Vagina (tissue), 2 donors: ENCODE measurements at regions not wholly inside any gene's neighbourhood (a gene's known extent, or its start where the extent isn't known, plus 50 kb on each side); places are given as distances from the start of the nearest gene placed in this dataset.
"Not testable (repeated sequence)": the region's sequence is repeated elsewhere in the genome, so short reads cannot be mapped to it uniquely, and the experiment has no call there.

Experiments
- DNase-seq, 2 donors: peaks; one replicate each; pipeline ENCODE4 v3.0.0-alpha.2; 2017; ENCODE audit errors: extremely low spot score in 2 of 2
- H3K27ac ChIP-seq: fragments of 200-600 bp; sonication (generic); one replicate; pipeline ENCODE4 v1.5.1; 2019
- H3K27me3 ChIP-seq: fragments of 200-600 bp; sonication (generic); one replicate; pipeline ENCODE4 v1.5.1; 2019
- H3K36me3 ChIP-seq, 2 donors: fragments of 200-600 bp; sonication (generic); one replicate each; pipeline ENCODE4 v1.5.1; 2017 to 2019
- H3K4me1 ChIP-seq: fragments of 200-600 bp; sonication (generic); one replicate; pipeline ENCODE4 v1.5.1; 2019
- H3K4me3 ChIP-seq, 2 donors: fragments of 200-600 bp; sonication (generic); 1 replicate in 1 of 2; 2 replicates in 1 of 2; pipeline ENCODE4 v1.5.1; 2016 to 2019
- H3K9me3 ChIP-seq: fragments of 200-600 bp; sonication (generic); one replicate; pipeline ENCODE4 v1.5.1; 2019
- POLR2A ChIP-seq, 2 donors: fragments of 450-650 bp; IDR thresholded peaks; one replicate each; pipeline ENCODE4 v1.6.1; 2017; ENCODE audit warnings: antibody characterized with exemption in 2 of 2, mild to moderate bottlenecking in 2 of 2, moderate library complexity in 2 of 2
- POLR2AphosphoS5 ChIP-seq, 2 donors: sonication (generic); formaldehyde crosslinking; IDR thresholded peaks; one replicate each; pipeline ENCODE4 v1.9.0; 2017; ENCODE audit warnings: antibody characterized with exemption in 2 of 2, mild to moderate bottlenecking in 2 of 2, low read depth in 1 of 2; ENCODE audit not compliant: insufficient read depth in 1 of 2
- intact Hi-C: fragments of 100-400 bp; cut with DNase I; formaldehyde crosslinking; loops from one replicate; pipeline ENCODE4 v1.15.1; 2023
- TF ChIP-seq, protein P1 (sequence below), 3 experiments: fragments of 450-650 bp in 2 of 3; fragments of 200-600 bp in 1 of 3; sonication (generic) in 1 of 3; IDR thresholded peaks; one replicate each; pipeline ENCODE4 v1.5.1; 2017 to 2019; ENCODE audit warnings: antibody characterized with exemption in 3 of 3, mild to moderate bottlenecking in 2 of 3, moderate library complexity in 2 of 3

DNA sequence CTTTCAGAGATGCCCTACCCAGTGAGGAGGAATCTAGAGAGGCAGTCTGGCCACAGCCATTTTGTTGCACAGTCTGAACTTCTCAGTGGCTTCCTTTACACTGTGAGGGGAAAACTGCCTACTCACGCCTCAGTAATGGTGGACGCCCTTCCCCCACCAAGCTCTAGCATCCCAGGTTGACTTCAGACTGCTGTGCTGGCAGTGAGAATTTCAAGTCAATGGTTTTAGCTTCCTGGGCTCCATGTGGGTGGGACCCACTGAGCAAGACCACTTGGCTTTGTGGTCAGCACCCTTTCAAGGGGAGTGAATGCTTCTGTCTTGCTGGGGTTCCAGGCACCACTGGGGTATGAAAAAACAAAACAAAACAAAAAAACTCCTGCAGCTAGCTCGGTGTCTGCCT lies 663.2 kb upstream of the ZNF385D start:
- Histone ChIP-seq H3K4me3 (no peak overlapping the region), H3K36me3 (no peaks in the 10 kb centered on the region), H3K27ac (no peak overlapping the region), H3K27me3 (no peaks in the 10 kb centered on the region), H3K9me3 (no peaks in the 10 kb centered on the region), H3K4me1 (no peaks in the 10 kb centered on the region)
- TF ChIP-seq, protein P1, sequence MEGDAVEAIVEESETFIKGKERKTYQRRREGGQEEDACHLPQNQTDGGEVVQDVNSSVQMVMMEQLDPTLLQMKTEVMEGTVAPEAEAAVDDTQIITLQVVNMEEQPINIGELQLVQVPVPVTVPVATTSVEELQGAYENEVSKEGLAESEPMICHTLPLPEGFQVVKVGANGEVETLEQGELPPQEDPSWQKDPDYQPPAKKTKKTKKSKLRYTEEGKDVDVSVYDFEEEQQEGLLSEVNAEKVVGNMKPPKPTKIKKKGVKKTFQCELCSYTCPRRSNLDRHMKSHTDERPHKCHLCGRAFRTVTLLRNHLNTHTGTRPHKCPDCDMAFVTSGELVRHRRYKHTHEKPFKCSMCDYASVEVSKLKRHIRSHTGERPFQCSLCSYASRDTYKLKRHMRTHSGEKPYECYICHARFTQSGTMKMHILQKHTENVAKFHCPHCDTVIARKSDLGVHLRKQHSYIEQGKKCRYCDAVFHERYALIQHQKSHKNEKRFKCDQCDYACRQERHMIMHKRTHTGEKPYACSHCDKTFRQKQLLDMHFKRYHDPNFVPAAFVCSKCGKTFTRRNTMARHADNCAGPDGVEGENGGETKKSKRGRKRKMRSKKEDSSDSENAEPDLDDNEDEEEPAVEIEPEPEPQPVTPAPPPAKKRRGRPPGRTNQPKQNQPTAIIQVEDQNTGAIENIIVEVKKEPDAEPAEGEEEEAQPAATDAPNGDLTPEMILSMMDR (IDR thresholded peaks at IDR 0.05), result no peak
- TF ChIP-seq POLR2A (IDR thresholded peaks at IDR 0.05) (no peak), POLR2AphosphoS5 (IDR thresholded peaks at IDR 0.05; ENCODE audit: insufficient read depth in 1 of 2, low read depth in 1 of 2) (no peak)
- no peak for DNase-seq
- intact Hi-C loops, result no loop called here

DNA sequence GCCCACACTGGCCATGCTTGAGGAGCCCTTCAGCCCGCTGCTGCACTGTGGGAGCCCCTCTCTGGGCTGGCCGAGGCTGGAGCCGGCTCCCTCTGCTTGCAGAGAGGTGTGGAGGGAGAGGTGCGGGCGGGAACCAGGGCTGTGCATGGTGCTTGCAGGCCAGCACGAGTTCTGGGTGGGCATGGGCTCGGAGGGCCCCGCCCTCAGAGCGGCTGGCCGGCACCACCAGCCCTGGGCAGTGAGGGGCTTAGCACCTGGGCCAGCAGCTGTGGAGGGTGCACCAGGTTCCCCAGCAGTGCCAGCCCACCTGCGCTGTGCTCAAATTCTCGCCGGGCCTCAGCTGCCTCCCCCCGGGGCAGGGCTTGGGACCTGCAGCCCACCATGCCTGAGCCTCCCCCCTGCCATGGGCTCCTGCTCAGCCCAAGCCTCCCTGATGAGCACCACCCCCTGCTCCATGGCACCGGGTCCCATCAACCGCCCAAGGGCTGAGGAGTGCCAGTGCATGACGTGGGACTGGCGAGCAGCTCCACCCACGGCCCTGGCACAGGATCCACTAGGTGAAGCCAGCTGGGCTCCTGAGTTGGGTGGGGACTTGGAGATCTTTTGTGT lies 665.9 kb upstream of the ZNF385D start:
- H3K27me3 ChIP-seq, H3K36me3 ChIP-seq, H3K4me1 ChIP-seq, DNase-seq, intact Hi-C loops, H3K4me3 ChIP-seq, H3K27ac ChIP-seq, H3K9me3 ChIP-seq: not testable (repeated sequence)

DNA sequence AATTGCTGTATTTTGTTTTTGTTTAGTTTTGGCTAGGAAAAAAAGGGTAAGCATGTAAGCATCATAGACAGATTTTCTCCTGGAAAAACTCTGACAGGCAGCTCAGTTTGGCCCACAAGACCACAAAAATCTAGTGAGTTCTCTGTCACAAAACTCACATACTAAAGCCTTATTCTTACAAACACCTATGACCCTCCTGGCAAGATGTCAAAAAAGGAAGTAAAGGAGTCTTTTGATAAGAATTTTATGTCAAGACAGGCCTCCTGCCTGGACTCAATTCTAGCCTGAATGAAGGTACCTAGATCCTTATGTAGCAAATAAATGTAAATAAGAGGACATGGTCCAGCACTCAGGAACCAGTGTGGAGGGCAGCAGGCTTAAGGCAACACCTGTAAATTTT lies 668.3 kb upstream of the ZNF385D start:
- intact Hi-C loops, result no loop called here
- Histone ChIP-seq H3K4me3 (no peak overlapping the region), H3K9me3 (no peaks in the 10 kb centered on the region), H3K36me3 (no peaks in the 10 kb centered on the region), H3K4me1 (no peaks in the 10 kb centered on the region), H3K27me3 (no peaks in the 10 kb centered on the region), H3K27ac (no peak overlapping the region)
- TF ChIP-seq POLR2AphosphoS5 (IDR thresholded peaks at IDR 0.05; ENCODE audit: insufficient read depth in 1 of 2, low read depth in 1 of 2), result no peak
- TF ChIP-seq, protein P1 (IDR thresholded peaks at IDR 0.05), result no peak
- TF ChIP-seq POLR2A (IDR thresholded peaks at IDR 0.05), result no peak
- no peak for DNase-seq

DNA sequence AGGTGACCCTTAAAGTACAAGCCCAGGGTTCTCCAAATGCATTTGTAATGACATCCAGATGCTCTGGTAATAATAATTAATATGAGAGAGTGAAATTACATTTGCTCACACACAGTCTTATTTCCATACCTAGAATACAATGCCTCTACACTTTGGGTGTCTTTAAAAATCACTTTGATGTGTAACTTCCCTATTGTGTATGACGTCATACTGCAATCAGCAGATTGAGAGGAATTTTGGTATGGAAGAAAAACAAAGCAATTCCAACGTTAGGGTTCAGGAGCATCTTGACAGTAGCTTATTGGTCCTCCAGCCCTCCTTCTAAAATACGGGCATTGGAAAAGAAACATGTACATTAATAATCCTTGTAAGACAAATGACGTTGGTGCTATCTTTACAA lies 670.6 kb upstream of the ZNF385D start:
- Histone ChIP-seq H3K4me1 (no peaks in the 10 kb centered on the region), H3K27me3 (no peaks in the 10 kb centered on the region), H3K4me3 (no peak overlapping the region), H3K36me3 (no peaks in the 10 kb centered on the region), H3K9me3 (no peaks in the 10 kb centered on the region), H3K27ac (no peak overlapping the region)
- intact Hi-C loops, result no loop called here
- TF ChIP-seq, protein P1 (IDR thresholded peaks at IDR 0.05), result no peak
- TF ChIP-seq POLR2A (IDR thresholded peaks at IDR 0.05), result no peak
- TF ChIP-seq POLR2AphosphoS5 (IDR thresholded peaks at IDR 0.05; ENCODE audit: insufficient read depth in 1 of 2, low read depth in 1 of 2), result no peak
- no peak for DNase-seq

DNA sequence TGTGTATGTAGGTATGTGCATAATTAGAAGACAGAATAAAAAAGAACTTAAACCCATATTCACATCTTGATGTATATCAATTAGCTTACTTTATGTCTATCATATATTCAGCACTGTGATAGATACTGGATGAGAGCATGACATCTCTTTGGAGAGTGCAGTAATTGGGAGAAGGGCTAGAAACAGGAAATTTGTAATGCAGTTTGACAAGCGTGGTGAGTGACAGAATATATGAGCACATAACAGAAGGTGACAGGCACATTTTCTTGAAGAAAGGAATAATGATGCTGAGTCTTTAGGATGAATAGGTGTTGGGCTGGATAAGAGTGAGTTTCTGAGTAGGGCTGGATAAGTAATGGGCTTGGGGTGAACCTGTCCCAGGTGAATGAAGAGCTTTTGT lies 680.3 kb upstream of the ZNF385D start:
- no peaks in the 10 kb centered on the region for H3K4me1 ChIP-seq
- no peak for DNase-seq
- H3K36me3 ChIP-seq, result no peaks in the 10 kb centered on the region
- H3K9me3 ChIP-seq, result no peaks in the 10 kb centered on the region
- no peak overlapping the region for H3K4me3 ChIP-seq
- H3K27ac ChIP-seq, result no peak overlapping the region
- intact Hi-C loops, result no loop called here
- no peaks in the 10 kb centered on the region for H3K27me3 ChIP-seq
- TF ChIP-seq POLR2AphosphoS5 (IDR thresholded peaks at IDR 0.05; ENCODE audit: insufficient read depth in 1 of 2, low read depth in 1 of 2) (no peak), POLR2A (IDR thresholded peaks at IDR 0.05) (no peak)
- TF ChIP-seq, protein P1 (IDR thresholded peaks at IDR 0.05), result no peak
